ENCODE measurements at regions not wholly inside any gene's neighbourhood (a gene's known extent, or its start where the extent isn't known, plus 50 kb on each side); places are given as distances from the start of the nearest gene placed in this dataset.

DNA sequence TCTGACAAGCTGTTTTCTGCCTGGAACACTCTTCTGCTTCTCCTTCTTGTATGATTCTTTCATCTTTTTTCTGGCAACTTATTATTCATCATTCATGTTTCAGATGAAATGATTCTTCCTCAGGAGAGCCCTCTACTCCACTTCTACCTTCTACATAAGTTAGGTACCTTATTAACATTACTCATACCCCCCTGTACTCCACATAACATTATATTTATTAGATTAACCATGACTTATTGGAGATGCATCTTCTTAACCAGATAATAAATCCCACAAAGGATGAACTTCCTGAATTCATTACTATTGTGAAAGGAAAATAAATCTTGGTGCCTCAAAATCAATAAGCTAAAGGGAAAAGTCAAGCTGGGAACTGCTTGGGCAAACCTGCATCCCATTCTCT is 1636.5 kb upstream of the FLRT2 start:
- TF ChIP-seq CTCF (IDR thresholded peaks at IDR 0.05), result no peak
- TF ChIP-seq POLR2A (IDR thresholded peaks at IDR 0.05), result no peak
- no peak for TF ChIP-seq POLR2AphosphoS5 (IDR thresholded peaks at IDR 0.05)

Measured in upper lobe of left lung (tissue), 4 donors.